Smooth muscle cell (in vitro differentiated cells): ENCODE measurements at regions not wholly inside any gene's neighbourhood (a gene's known extent, or its start where the extent isn't known, plus 50 kb on each side); places are given as distances from the start of the nearest gene placed in this dataset.
"Not testable (repeated sequence)": the region's sequence is repeated elsewhere in the genome, so short reads cannot be mapped to it uniquely, and the experiment has no call there.

Experiments
- DNase-seq: peaks from one replicate; lab custom pipeline; 2025; ENCODE audit not compliant: unreplicated experiment; lab: John Stamatoyannopoulos, UW
- H2AFZ ChIP-seq: fragments of 200-600 bp; sonication (generic); 2 replicates; pipeline ENCODE4 v1.6.0; 2016; ENCODE audit warnings: antibody characterized with exemption, low read depth, mild to moderate bottlenecking
- H3F3A ChIP-seq: fragments of 200-600 bp; sonication (generic); 2 replicates; pipeline ENCODE4 v1.6.0; 2017; ENCODE audit warnings: antibody characterized with exemption, low read depth
- H3K27ac ChIP-seq: fragments of 200-600 bp; sonication (generic); 2 replicates; pipeline ENCODE4 v1.5.1; 2016; ENCODE audit warnings: low read depth, mild to moderate bottlenecking
- H3K27me3 ChIP-seq: fragments of 200-600 bp; sonication (generic); 2 replicates; pipeline ENCODE4 v1.6.1; 2016; ENCODE audit warnings: low read depth, mild to moderate bottlenecking
- H3K36me3 ChIP-seq: fragments of 200-600 bp; sonication (generic); 2 replicates; pipeline ENCODE4 v1.5.1; 2016; ENCODE audit warnings: low read depth
- H3K4me1 ChIP-seq: fragments of 200-600 bp; sonication (generic); 2 replicates; pipeline ENCODE4 v1.5.1; 2016; ENCODE audit warnings: low read depth
- H3K4me2 ChIP-seq: fragments of 200-600 bp; sonication (generic); 2 replicates; pipeline ENCODE4 v1.6.0; 2016; ENCODE audit warnings: mild to moderate bottlenecking
- H3K4me3 ChIP-seq: fragments of 200-600 bp; sonication (generic); 2 replicates; pipeline ENCODE4 v1.5.1; 2016; ENCODE audit warnings: mild to moderate bottlenecking
- H3K79me2 ChIP-seq: fragments of 200-600 bp; sonication (generic); 2 replicates; pipeline ENCODE4 v1.6.0; 2016; ENCODE audit warnings: low read depth, mild to moderate bottlenecking
- H3K9ac ChIP-seq: fragments of 200-600 bp; sonication (generic); 2 replicates; pipeline ENCODE4 v1.6.0; 2016; ENCODE audit warnings: low read depth
- H3K9me3 ChIP-seq: fragments of 200-600 bp; sonication (generic); replicated peaks from 2 replicates; pipeline ENCODE4 v1.5.1; 2016; ENCODE audit warnings: low read depth
- H4K20me1 ChIP-seq: fragments of 200-600 bp; sonication (generic); 2 replicates; pipeline ENCODE4 v1.6.0; 2016; ENCODE audit warnings: low read depth
- CTCF ChIP-seq: fragments of 200-600 bp; sonication (generic); IDR thresholded peaks from 2 replicates; pipeline ENCODE4 v1.5.1; 2017; ENCODE audit warnings: borderline replicate concordance, mild to moderate bottlenecking, antibody characterized with exemption; ENCODE audit not compliant: insufficient read depth, poor library complexity, severe bottlenecking
- WGBS: methylation state at CpG from one replicate; pipeline ENCODE4 v1.1.7; 2016; ENCODE audit warnings: low lambda C conversion rate; 5-methylcytosine and 5-hydroxymethylcytosine counted together

- no peaks in the 10 kb centered on the region for H3F3A ChIP-seq
- H3K9ac ChIP-seq: no peak overlapping the region
- no peak for TF ChIP-seq CTCF
- no peaks in the 10 kb centered on the region for H3K36me3 ChIP-seq
- 85% methylated on average over 4 of the region's 4 CpGs for WGBS
- H3K79me2 ChIP-seq: no peaks in the 10 kb centered on the region
- H4K20me1 ChIP-seq: no peaks in the 10 kb centered on the region
- H3K9me3 ChIP-seq: no peaks in the 10 kb centered on the region
- no peak overlapping the region for H2AFZ ChIP-seq
- no peaks in the 10 kb centered on the region for H3K4me1 ChIP-seq
- no peak overlapping the region for H3K4me3 ChIP-seq
- no peak overlapping the region for H3K27ac ChIP-seq
- DNase-seq: no peak
- H3K27me3 ChIP-seq: peaks cover 29% of the 10 kb centered on the region
- no peak overlapping the region for H3K4me2 ChIP-seq
These were observed 101.0 kb upstream of the PRMT8 start for GRCh38 chr12:3389986-3390385.

GRCh38 chr12:3397596-3397995, 93.4 kb upstream of the PRMT8 start:
- not testable (repeated sequence) for H3K27me3 ChIP-seq, H3K9me3 ChIP-seq, DNase-seq, H3K4me1 ChIP-seq, H3K9ac ChIP-seq, H3K27ac ChIP-seq, H3F3A ChIP-seq, H4K20me1 ChIP-seq, H3K79me2 ChIP-seq, H3K36me3 ChIP-seq
- peak overlapping the region; percentile 73 for H3K4me2 ChIP-seq
- H2AFZ ChIP-seq: peak overlapping the region; percentile 69
- 28% methylated on average over 15 of the region's 16 CpGs for WGBS
- H3K4me3 ChIP-seq: peak overlapping the region; percentile 36

- Histone ChIP-seq H3K27me3 (peaks cover 3% of the 10 kb centered on the region), H3F3A (no peaks in the 10 kb centered on the region), H3K4me1 (no peaks in the 10 kb centered on the region), H4K20me1 (no peaks in the 10 kb centered on the region), H3K4me2 (peak overlapping the region; percentile 73), H3K9me3 (no peaks in the 10 kb centered on the region), H3K27ac (no peak overlapping the region), H3K36me3 (no peaks in the 10 kb centered on the region), H3K9ac (no peak overlapping the region), H3K4me3 (peak overlapping the region; percentile 36), H2AFZ (peak overlapping the region; percentile 69), H3K79me2 (no peaks in the 10 kb centered on the region)
- no peak for TF ChIP-seq CTCF
- WGBS: 78% methylated on average over 6 of the region's 6 CpGs
- DNase-seq: no peak
These were observed 92.7 kb upstream of the PRMT8 start for GRCh38 chr12:3398196-3398789.

- WGBS: 82% methylated on average over 1 of the region's 1 CpG
- no peak overlapping the region for H3K27ac ChIP-seq
These were observed 85.2 kb upstream of the PRMT8 start for GRCh38 chr12:3405821-3406220.

More at GRCh38 chr12:3405821-3406220, 85.2 kb upstream of the PRMT8 start:
- Histone ChIP-seq H3K9ac (no peak overlapping the region), H3K4me3 (no peak overlapping the region), H3K4me1 (no peaks in the 10 kb centered on the region), H3K36me3 (no peaks in the 10 kb centered on the region), H3F3A (no peaks in the 10 kb centered on the region), H3K4me2 (no peak overlapping the region), H3K27me3 (peaks cover 3% of the 10 kb centered on the region), H3K79me2 (no peaks in the 10 kb centered on the region), H4K20me1 (no peaks in the 10 kb centered on the region), H2AFZ (no peak overlapping the region), H3K9me3 (peaks cover 6% of the 10 kb centered on the region)
- DNase-seq: no peak
- TF ChIP-seq CTCF: no peak
